Stimulated activated CD8-positive, alpha-beta memory T cell treated with anti-CD3 and anti-CD28 coated beads, Interleukin-7, amount 100 ng/mL, for 1 hour (primary cell): ENCODE measurements at regions not wholly inside any gene's neighbourhood (a gene's known extent, or its start where the extent isn't known, plus 50 kb on each side); places are given as distances from the start of the nearest gene placed in this dataset.
"Not testable (repeated sequence)": the region's sequence is repeated elsewhere in the genome, so short reads cannot be mapped to it uniquely, and the experiment has no call there.

Experiments used
- DNase-seq, 2 donors: peaks; one replicate each; pipeline ENCODE4 v3.0.0-alpha.2; 2020; ENCODE audit warnings: low read depth in 2 of 2

GRCh38 chr1:117754061-117754969 lies 148.5 kb downstream of the TENT5C start:
- peak; percentile 8 to 29 for DNase-seq

GRCh38 chr1:117757668-117758067 lies 151.8 kb downstream of the TENT5C start:
- no peak for DNase-seq

- DNase-seq = peak; percentile 46 to 51
These were observed 152.8 kb downstream of the TENT5C start for GRCh38 chr1:117758444-117759316.

GRCh38 chr1:117759535-117759934 lies 153.7 kb downstream of the TENT5C start:
- no peak for DNase-seq

- no peak for DNase-seq
These were observed 154.2 kb downstream of the TENT5C start for GRCh38 chr1:117760069-117760468.

GRCh38 chr1:117760485-117760884 lies 154.6 kb downstream of the TENT5C start:
- no peak for DNase-seq

- not testable (repeated sequence) for DNase-seq
These were observed 161.7 kb downstream of the GDAP2 start for GRCh38 chr1:117767756-117768155.

GRCh38 chr1:117770981-117771531 lies 158.4 kb downstream of the GDAP2 start:
- no peak for DNase-seq

- no peak for DNase-seq
These were observed 150.1 kb downstream of the GDAP2 start for GRCh38 chr1:117779364-117779763.

- no peak for DNase-seq
These were observed 148.5 kb downstream of the GDAP2 start for GRCh38 chr1:117780687-117781475.

- no peak for DNase-seq
These were observed 147.4 kb downstream of the GDAP2 start for GRCh38 chr1:117782056-117782455.

- DNase-seq = no peak
These were observed 145.6 kb downstream of the GDAP2 start for GRCh38 chr1:117783606-117784396.

GRCh38 chr1:117788014-117788413 lies 141.4 kb downstream of the GDAP2 start:
- no peak for DNase-seq

- no peak for DNase-seq
These were observed 136.0 kb downstream of the GDAP2 start for GRCh38 chr1:117793413-117793812.

- DNase-seq = no peak
These were observed 135.3 kb downstream of the GDAP2 start for GRCh38 chr1:117794073-117794472.

GRCh38 chr1:117795190-117795589 lies 134.2 kb downstream of the GDAP2 start:
- no peak for DNase-seq

GRCh38 chr1:117795792-117796191 lies 133.6 kb downstream of the GDAP2 start:
- no peak for DNase-seq

- DNase-seq = no peak
These were observed 133.2 kb downstream of the GDAP2 start for GRCh38 chr1:117796226-117796625.

GRCh38 chr1:117798550-117798949 lies 130.9 kb downstream of the GDAP2 start:
- DNase-seq = no peak

GRCh38 chr1:117802531-117803257 lies 126.7 kb downstream of the GDAP2 start:
- DNase-seq = no peak
